ENCODE measurements at regions not wholly inside any gene's neighbourhood (a gene's known extent, or its start where the extent isn't known, plus 50 kb on each side); places are given as distances from the start of the nearest gene placed in this dataset.

DNA sequence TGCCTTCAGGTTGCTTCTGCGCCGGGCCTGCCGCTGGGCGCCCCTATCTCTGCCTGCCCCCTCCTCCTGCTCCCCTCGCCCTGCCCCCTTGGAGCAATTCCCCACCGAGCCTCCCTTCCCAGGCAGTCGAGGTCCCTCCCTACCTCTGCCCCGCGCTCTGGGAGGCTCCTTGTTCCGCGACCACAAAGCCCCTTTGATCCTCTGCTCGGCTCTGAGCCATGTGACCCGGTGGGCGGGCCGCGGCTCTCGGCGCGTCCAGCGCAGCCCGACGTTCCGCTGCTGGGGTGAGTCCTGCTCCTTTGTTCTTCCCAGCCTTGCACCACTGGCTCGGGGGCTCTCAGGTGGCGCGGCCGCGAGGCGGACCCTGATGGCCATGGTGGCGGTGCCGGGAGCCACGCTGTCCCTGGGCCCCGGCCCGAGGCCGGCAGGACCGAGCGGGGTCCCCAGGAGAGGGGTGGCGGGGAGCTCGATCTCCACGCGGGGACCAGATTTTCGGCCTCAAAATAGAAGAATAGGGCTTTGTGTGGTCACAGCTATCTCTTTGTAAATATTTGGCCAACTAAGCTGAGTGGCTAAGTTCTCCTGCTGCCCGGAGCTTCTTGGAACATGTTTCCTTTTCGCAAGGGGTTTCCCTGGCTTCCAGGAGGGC, 310.6 kb downstream of the SEC14L1 start (continued):
- peak; percentile 74 for TF ChIP-seq ZNF501 (CRISPR knock-in tag; IDR thresholded peaks at IDR 0.05)
- TF ChIP-seq SRSF9 (IDR thresholded peaks at IDR 0.05; ENCODE audit: borderline replicate concordance, insufficient read depth, low read depth, low read length, poor library complexity, severe bottlenecking) = no peak
- TF ChIP-seq SP4 (CRISPR knock-in tag; IDR thresholded peaks at IDR 0.05) = peak; percentile 69
- TF ChIP-seq, protein P1, sequence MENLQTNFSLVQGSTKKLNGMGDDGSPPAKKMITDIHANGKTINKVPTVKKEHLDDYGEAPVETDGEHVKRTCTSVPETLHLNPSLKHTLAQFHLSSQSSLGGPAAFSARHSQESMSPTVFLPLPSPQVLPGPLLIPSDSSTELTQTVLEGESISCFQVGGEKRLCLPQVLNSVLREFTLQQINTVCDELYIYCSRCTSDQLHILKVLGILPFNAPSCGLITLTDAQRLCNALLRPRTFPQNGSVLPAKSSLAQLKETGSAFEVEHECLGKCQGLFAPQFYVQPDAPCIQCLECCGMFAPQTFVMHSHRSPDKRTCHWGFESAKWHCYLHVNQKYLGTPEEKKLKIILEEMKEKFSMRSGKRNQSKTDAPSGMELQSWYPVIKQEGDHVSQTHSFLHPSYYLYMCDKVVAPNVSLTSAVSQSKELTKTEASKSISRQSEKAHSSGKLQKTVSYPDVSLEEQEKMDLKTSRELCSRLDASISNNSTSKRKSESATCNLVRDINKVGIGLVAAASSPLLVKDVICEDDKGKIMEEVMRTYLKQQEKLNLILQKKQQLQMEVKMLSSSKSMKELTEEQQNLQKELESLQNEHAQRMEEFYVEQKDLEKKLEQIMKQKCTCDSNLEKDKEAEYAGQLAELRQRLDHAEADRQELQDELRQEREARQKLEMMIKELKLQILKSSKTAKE (CRISPR knock-in tag; IDR thresholded peaks at IDR 0.05; ENCODE audit: borderline replicate concordance) = peak; percentile 74
- TF ChIP-seq TGIF2 (CRISPR knock-in tag; IDR thresholded peaks at IDR 0.05) = peak; percentile 93
- TF ChIP-seq MATR3 (CRISPR knock-in tag; IDR thresholded peaks at IDR 0.05) = no peak
- TF ChIP-seq HNRNPH1 (optimal IDR thresholded peaks at IDR 0.05; ENCODE audit: low read depth, low read length) = no peak
- peak; percentile 97 for TF ChIP-seq SP5 (CRISPR knock-in tag; IDR thresholded peaks at IDR 0.05; ENCODE audit: borderline replicate concordance, low read depth)
- 0 out of 2 replicates have a peak, but pooled peaks have one; percentile 24 for TF ChIP-seq HES4 (CRISPR knock-in tag; IDR thresholded peaks at IDR 0.05; ENCODE audit: borderline replicate concordance)
- TF ChIP-seq, protein P2, sequence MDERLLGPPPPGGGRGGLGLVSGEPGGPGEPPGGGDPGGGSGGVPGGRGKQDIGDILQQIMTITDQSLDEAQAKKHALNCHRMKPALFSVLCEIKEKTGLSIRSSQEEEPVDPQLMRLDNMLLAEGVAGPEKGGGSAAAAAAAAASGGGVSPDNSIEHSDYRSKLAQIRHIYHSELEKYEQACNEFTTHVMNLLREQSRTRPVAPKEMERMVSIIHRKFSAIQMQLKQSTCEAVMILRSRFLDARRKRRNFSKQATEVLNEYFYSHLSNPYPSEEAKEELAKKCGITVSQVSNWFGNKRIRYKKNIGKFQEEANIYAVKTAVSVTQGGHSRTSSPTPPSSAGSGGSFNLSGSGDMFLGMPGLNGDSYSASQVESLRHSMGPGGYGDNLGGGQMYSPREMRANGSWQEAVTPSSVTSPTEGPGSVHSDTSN (CRISPR knock-in tag; IDR thresholded peaks at IDR 0.05) = no peak; the same call in 1 of the 2 replicates
- TF ChIP-seq STAG1 (CRISPR knock-in tag; IDR thresholded peaks at IDR 0.05) = peak; percentile 28; the same call in 1 of the 2 replicates
- TF ChIP-seq, protein P3, sequence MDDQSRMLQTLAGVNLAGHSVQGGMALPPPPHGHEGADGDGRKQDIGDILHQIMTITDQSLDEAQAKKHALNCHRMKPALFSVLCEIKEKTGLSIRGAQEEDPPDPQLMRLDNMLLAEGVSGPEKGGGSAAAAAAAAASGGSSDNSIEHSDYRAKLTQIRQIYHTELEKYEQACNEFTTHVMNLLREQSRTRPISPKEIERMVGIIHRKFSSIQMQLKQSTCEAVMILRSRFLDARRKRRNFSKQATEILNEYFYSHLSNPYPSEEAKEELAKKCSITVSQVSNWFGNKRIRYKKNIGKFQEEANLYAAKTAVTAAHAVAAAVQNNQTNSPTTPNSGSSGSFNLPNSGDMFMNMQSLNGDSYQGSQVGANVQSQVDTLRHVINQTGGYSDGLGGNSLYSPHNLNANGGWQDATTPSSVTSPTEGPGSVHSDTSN (CRISPR knock-in tag; IDR thresholded peaks at IDR 0.05; ENCODE audit: borderline replicate concordance) = 0 out of 2 replicates have a peak, but pooled peaks have one; percentile 54
- TF ChIP-seq ZBTB38 (CRISPR knock-in tag; IDR thresholded peaks at IDR 0.05) = peak; percentile 49; the same call in 1 of the 2 replicates
- peak; percentile 16; the same call in 1 of the 2 replicates for TF ChIP-seq CHD2 (IDR thresholded peaks at IDR 0.05; ENCODE audit: low read depth, low read length)
- TF ChIP-seq, protein P4, sequence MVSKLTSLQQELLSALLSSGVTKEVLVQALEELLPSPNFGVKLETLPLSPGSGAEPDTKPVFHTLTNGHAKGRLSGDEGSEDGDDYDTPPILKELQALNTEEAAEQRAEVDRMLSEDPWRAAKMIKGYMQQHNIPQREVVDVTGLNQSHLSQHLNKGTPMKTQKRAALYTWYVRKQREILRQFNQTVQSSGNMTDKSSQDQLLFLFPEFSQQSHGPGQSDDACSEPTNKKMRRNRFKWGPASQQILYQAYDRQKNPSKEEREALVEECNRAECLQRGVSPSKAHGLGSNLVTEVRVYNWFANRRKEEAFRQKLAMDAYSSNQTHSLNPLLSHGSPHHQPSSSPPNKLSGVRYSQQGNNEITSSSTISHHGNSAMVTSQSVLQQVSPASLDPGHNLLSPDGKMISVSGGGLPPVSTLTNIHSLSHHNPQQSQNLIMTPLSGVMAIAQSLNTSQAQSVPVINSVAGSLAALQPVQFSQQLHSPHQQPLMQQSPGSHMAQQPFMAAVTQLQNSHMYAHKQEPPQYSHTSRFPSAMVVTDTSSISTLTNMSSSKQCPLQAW (CRISPR knock-in tag; IDR thresholded peaks at IDR 0.05) = peak; percentile 80
- peak; percentile 95 for TF ChIP-seq XRCC5 (optimal IDR thresholded peaks at IDR 0.05; ENCODE audit: low read length)
- peak; percentile 94 for TF ChIP-seq BORCS8-MEF2B (CRISPR knock-in tag; IDR thresholded peaks at IDR 0.05)
- peak; percentile 19; the same call in 1 of the 2 replicates for TF ChIP-seq ZNF354B (CRISPR knock-in tag; IDR thresholded peaks at IDR 0.05)
- peak; percentile 81; the same call in 1 of the 2 replicates for TF ChIP-seq ZBTB3 (CRISPR knock-in tag; IDR thresholded peaks at IDR 0.05; ENCODE audit: borderline replicate concordance, low read depth)
- TF ChIP-seq, protein P5, sequence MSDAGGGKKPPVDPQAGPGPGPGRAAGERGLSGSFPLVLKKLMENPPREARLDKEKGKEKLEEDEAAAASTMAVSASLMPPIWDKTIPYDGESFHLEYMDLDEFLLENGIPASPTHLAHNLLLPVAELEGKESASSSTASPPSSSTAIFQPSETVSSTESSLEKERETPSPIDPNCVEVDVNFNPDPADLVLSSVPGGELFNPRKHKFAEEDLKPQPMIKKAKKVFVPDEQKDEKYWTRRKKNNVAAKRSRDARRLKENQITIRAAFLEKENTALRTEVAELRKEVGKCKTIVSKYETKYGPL (CRISPR knock-in tag; IDR thresholded peaks at IDR 0.05) = no peak
- peak; percentile 72; the same call in 1 of the 2 replicates for TF ChIP-seq NFKB2 (CRISPR knock-in tag; IDR thresholded peaks at IDR 0.05; ENCODE audit: borderline replicate concordance)
- TF ChIP-seq ZBTB7A (CRISPR knock-in tag; IDR thresholded peaks at IDR 0.05) = peak; percentile 77; the same call in 1 of the 2 replicates
- TF ChIP-seq ZNF577 (CRISPR knock-in tag; IDR thresholded peaks at IDR 0.05; ENCODE audit: borderline replicate concordance, low read depth) = 0 out of 2 replicates have a peak, but pooled peaks have one; percentile 54

All from HepG2 (cell line).